PFSK-1 (cell line): ENCODE measurements at regions not wholly inside any gene's neighbourhood (a gene's known extent, or its start where the extent isn't known, plus 50 kb on each side); places are given as distances from the start of the nearest gene placed in this dataset.

Experiments used
- FOXP2 ChIP-seq: optimal IDR thresholded peaks from 2 replicates; pipeline ENCODE3; 2011; ENCODE audit warnings: borderline replicate concordance, control low read depth, inconsistent platforms; ENCODE audit not compliant: insufficient read depth; ENCODE audit errors: extremely low read length, extremely low read depth
- POLR2AphosphoS5 ChIP-seq: IDR thresholded peaks from 2 replicates; pipeline ENCODE4 v1.6.1; 2012; ENCODE audit warnings: low read depth, mild to moderate bottlenecking, control low read depth, low read length, moderate library complexity
- SIN3A ChIP-seq: IDR thresholded peaks from 2 replicates; pipeline ENCODE4 v1.6.1; 2012; ENCODE audit warnings: mild to moderate bottlenecking, low read length, moderate library complexity, borderline replicate concordance; ENCODE audit not compliant: insufficient read depth
- TAF1 ChIP-seq: IDR thresholded peaks from 2 replicates; pipeline ENCODE4 v1.6.1; 2012; ENCODE audit warnings: low read length, control low read depth, borderline replicate concordance; ENCODE audit not compliant: insufficient read depth
- TF ChIP-seq, protein P1 (sequence below), 2 experiments: IDR thresholded peaks; 2 replicates each; pipeline versions ENCODE4 v1.6.1 to v1.8.0; 2011 to 2012; ENCODE audit warnings: low read depth in 2 of 2, low read length in 2 of 2, control low read depth in 1 of 2, inconsistent platforms in 1 of 2, mild to moderate bottlenecking in 1 of 2, moderate library complexity in 1 of 2; ENCODE audit not compliant: insufficient read depth in 1 of 2

DNA sequence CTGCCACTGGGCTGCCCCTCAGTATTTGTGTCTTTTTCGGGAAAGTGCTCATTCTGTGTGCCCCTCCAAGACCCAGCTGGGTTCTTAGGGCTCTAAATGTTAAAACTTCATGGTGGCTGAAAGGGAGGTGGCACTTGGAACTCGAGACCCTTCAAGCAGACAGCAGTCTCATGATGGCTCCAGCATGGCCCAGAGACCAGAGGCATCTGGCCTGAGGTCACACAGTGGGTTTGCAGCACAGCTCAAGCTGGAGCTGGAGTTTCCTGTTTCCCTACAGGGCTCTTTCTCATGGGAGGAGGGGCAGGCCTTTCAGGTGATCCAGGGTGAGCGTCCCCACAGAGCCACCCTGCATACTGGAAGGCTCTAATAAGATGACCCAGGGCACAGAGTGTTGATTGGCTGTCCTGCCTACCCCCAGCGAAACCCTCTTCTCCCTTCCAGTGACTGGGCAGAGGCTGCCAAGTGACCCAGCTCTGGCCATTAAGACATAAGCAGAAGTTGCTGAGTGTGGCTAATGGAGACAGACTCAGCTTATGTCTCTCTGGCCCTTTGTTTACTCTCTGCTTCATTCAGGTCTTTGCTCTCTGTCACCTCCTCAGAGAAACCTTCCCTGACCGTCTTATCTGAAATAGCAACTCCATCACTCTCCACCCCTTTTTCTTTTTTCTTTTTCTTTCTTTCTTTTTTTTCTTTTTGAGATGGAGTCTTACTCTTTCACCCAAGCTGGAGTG is 166.6 kb upstream of the SMAD3 start:
- TF ChIP-seq POLR2AphosphoS5 (no peak), FOXP2 (no peak), SIN3A (no peak)

DNA sequence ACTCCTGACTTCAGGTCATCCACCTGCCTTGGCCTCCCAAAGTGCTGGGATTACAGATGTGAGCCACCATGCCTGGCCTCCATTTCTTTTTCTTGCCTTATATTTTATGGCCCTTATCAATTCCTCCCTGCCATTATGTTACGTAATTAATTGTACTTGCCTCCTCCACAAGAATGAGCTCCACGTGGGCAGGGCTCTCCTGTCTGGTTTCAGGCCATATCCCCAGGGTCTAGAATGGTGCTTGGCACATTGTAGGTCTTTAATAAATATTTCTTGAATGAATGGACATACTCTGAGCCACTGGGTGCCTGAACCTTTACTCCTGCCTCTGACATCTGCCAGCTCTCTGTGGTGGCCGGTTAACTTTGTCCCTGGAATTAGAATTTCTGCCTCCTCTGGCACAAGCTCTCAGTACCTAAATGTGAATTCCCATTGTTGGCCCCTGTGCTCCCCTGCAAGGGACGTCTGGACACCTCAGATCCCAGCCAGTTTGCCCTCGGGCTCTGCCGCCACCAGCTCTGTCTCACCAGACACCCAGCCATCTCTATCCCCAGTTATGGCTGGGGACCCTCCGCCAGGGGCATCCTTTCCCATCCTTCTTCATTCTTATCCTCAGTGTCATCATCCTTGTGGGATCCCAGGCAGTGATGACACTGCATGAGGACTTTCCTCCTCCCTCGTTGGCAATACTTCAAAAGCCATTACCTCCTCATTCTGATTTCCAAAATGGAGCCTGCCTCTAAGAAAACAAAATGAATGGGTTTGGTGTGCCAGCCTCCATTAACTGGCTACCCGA is 165.6 kb upstream of the SMAD3 start:
- no peak for TF ChIP-seq POLR2AphosphoS5
- TF ChIP-seq SIN3A, result no peak
- TF ChIP-seq, protein P1, sequence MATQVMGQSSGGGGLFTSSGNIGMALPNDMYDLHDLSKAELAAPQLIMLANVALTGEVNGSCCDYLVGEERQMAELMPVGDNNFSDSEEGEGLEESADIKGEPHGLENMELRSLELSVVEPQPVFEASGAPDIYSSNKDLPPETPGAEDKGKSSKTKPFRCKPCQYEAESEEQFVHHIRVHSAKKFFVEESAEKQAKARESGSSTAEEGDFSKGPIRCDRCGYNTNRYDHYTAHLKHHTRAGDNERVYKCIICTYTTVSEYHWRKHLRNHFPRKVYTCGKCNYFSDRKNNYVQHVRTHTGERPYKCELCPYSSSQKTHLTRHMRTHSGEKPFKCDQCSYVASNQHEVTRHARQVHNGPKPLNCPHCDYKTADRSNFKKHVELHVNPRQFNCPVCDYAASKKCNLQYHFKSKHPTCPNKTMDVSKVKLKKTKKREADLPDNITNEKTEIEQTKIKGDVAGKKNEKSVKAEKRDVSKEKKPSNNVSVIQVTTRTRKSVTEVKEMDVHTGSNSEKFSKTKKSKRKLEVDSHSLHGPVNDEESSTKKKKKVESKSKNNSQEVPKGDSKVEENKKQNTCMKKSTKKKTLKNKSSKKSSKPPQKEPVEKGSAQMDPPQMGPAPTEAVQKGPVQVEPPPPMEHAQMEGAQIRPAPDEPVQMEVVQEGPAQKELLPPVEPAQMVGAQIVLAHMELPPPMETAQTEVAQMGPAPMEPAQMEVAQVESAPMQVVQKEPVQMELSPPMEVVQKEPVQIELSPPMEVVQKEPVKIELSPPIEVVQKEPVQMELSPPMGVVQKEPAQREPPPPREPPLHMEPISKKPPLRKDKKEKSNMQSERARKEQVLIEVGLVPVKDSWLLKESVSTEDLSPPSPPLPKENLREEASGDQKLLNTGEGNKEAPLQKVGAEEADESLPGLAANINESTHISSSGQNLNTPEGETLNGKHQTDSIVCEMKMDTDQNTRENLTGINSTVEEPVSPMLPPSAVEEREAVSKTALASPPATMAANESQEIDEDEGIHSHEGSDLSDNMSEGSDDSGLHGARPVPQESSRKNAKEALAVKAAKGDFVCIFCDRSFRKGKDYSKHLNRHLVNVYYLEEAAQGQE (IDR thresholded peaks at IDR 0.05; ENCODE audit: insufficient read depth in 1 of 2, low read depth in 2 of 2, low read length in 2 of 2), result no peak
- no peak for TF ChIP-seq FOXP2
- TF ChIP-seq TAF1, result no peak

DNA sequence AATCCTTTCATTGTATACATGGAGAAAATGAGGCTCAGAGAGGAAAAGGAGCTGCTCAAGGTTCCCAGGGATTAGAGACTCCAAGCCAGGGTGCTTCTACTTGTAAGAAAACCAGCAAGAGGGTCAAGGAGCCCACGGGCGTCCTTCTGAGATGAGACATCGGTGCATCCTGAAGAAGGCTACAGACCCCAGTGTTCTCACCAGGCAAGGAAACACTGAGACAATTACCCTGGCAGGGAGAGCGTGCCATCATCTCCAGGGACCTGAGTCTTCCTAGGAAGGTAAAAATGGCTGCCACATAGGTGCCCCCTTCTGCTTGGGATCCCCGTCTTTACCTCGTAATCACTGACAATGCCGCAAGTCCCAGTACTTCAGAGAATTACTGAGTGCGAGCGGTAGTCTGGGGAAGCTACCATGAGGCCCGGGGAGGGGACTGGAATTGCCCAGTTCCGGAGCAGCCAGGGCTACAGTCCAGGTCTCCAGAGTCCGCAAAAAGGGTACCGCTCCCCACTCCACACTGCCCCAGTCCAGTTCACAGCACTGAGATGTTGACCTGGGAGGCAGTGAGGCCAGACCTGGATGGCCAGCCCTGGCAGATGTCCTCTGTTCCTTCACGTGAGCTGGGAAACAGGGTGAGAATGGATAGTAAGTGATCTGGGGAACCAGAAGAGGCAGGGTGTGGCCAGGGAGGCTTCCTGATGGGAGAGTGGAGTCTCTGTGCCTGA is 164.7 kb upstream of the SMAD3 start:
- TF ChIP-seq, protein P1 (IDR thresholded peaks at IDR 0.05; ENCODE audit: insufficient read depth in 1 of 2, low read depth in 2 of 2, low read length in 2 of 2), result no peak
- TF ChIP-seq POLR2AphosphoS5 (no peak), SIN3A (no peak), TAF1 (no peak), FOXP2 (no peak)

DNA sequence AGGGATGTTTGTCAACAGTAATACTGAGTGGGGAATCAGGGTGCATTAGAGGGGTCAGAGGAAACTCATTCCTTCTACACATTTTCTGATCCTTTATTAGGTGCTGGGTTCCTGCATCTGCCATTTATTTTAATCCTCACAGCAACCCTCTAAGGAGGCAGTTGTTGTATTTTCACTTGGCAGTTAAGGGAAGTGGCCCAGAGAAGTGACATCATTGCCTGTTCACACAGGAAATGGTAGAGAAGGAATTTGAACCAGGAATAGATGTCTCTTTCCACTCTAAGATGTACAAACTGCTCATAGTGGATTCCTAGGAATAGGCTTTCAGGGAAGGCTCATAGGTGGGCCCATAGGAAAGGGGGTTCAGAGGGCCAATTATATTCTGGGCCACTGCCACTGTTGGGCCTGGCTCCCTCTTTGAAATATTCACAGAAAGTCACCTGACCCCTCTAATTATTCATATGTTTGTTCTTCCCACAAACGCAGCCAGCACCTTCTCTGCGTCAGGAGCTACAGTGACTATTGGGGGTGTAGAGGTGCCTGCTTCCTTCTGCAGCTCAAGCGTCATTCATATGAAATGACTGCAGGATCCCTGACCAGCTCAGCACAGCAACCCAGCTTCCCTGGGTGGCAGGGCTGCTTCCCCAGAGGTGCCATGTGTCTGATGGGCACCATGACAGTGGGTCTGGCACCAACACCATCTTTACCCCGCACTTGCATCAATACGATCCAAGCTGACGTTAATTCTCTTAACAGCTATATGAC is 163.9 kb upstream of the SMAD3 start:
- no peak for TF ChIP-seq TAF1
- no peak for TF ChIP-seq POLR2AphosphoS5
- TF ChIP-seq FOXP2, result no peak
- no peak for TF ChIP-seq SIN3A
- TF ChIP-seq, protein P1 (IDR thresholded peaks at IDR 0.05; ENCODE audit: insufficient read depth in 1 of 2, low read depth in 2 of 2, low read length in 2 of 2), result no peak

DNA sequence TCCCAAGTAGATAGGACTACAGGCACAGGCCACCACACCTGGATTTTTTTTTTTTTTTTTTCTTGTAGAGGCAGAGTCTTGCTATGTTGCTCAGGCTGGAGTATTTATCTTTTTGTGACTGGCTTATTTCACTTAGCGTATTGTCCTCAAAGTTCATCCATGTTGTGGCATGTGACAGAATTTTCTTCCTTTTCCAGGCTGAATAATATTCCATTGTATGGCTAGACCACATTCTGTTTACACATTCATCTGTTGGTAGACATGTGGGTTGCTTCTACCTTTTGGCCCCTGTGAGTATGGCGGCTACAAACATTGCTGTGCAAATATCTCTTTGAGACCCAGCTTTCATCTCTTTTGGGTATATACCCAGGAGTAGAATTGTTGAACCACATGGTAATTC is 160.2 kb upstream of the SMAD3 start:
- TF ChIP-seq SIN3A, result no peak
- TF ChIP-seq, protein P1 (IDR thresholded peaks at IDR 0.05; ENCODE audit: insufficient read depth in 1 of 2, low read depth in 2 of 2, low read length in 2 of 2), result no peak
- TF ChIP-seq FOXP2, result no peak
- TF ChIP-seq POLR2AphosphoS5, result no peak
- no peak for TF ChIP-seq TAF1
